ENCODE measurements at regions not wholly inside any gene's neighbourhood (a gene's known extent, or its start where the extent isn't known, plus 50 kb on each side); places are given as distances from the start of the nearest gene placed in this dataset.
A peak's percentile ranks its signal among the peaks of the same experiment; 100 is the strongest.
"Not testable (repeated sequence)": the region's sequence is repeated elsewhere in the genome, so short reads cannot be mapped to it uniquely, and the experiment has no call there.

GRCh38 chr11:86166287-86166686, 78.3 kb upstream of the EED start:
- DNase-seq, result not testable (repeated sequence)

GRCh38 chr11:86164106-86164505, 80.4 kb upstream of the EED start:
- DNase-seq, result no peak

GRCh38 chr11:86163221-86163876, 81.2 kb upstream of the EED start:
- peak; percentile 35 for DNase-seq

GRCh38 chr11:86162239-86162638, 82.3 kb upstream of the EED start:
- DNase-seq, result peak; percentile 86

- DNase-seq, result no peak
These were observed 82.7 kb upstream of the EED start for GRCh38 chr11:86161837-86162236.

GRCh38 chr11:86161336-86161735, 83.2 kb upstream of the EED start:
- no peak for DNase-seq

GRCh38 chr11:86160541-86161149, 83.9 kb upstream of the EED start:
- no peak for DNase-seq

GRCh38 chr11:86159581-86159891, 85.0 kb upstream of the EED start:
- DNase-seq, result no peak

GRCh38 chr11:86158704-86159580, 85.6 kb upstream of the EED start:
- DNase-seq, result no peak

GRCh38 chr11:86157797-86158378, 86.7 kb upstream of the EED start:
- no peak for DNase-seq

- no peak for DNase-seq
These were observed 87.6 kb upstream of the PICALM start for GRCh38 chr11:86156397-86156955.

- DNase-seq, result no peak
These were observed 86.4 kb upstream of the PICALM start for GRCh38 chr11:86155200-86155844.

GRCh38 chr11:86153439-86153838, 84.6 kb upstream of the PICALM start:
- DNase-seq, result no peak

- DNase-seq, result no peak
These were observed 84.0 kb upstream of the PICALM start for GRCh38 chr11:86152901-86153300.

GRCh38 chr11:86152006-86152862, 83.3 kb upstream of the PICALM start:
- peak; percentile 83 for DNase-seq

GRCh38 chr11:86151174-86152005, 82.5 kb upstream of the PICALM start:
- peak; percentile 75 for DNase-seq

GRCh38 chr11:86150847-86151173, 81.9 kb upstream of the PICALM start:
- peak; percentile 46 for DNase-seq

GRCh38 chr11:86149792-86150191, 80.9 kb upstream of the PICALM start:
- DNase-seq, result peak; percentile 32

- DNase-seq, result no peak
These were observed 79.5 kb upstream of the PICALM start for GRCh38 chr11:86148345-86148747.

GRCh38 chr11:86147004-86147403, 78.1 kb upstream of the PICALM start:
- DNase-seq, result no peak

Measured in fibroblast of skin of back (primary cell).